IMR-90 (cell line): ENCODE measurements at regions not wholly inside any gene's neighbourhood (a gene's known extent, or its start where the extent isn't known, plus 50 kb on each side); places are given as distances from the start of the nearest gene placed in this dataset.

Source experiments
- ATAC-seq: fragments of 200-7000 bp; cut with Tn5 transposase; 2 replicates; pipeline ENCODE4 v1.9.1; 2020; ENCODE audit warnings: low read depth, mild to moderate bottlenecking, moderate library complexity
- BruUV-seq: library from RNA; stranded (reverse); fragments of 400-500 nt; replicated peaks from 2 replicates; lab custom pipeline; 2021; lab: Mats Ljungman, UMichigan
- CTCF ChIA-PET: fragments of 300-600 bp; formaldehyde crosslinking; extraction: SDS; loops from one replicate; lab custom pipeline; 2021; ENCODE audit warnings: antibody characterized with exemption; lab: Yijun Ruan, JAX
- POLR2A ChIA-PET: fragments of 300-600 bp; sonication (Branson Sonifier 250); formaldehyde crosslinking; loops from one replicate; lab custom pipeline; 2022; ENCODE audit warnings: antibody characterized with exemption; ENCODE audit not compliant: unreplicated experiment; lab: Charles Lee
- DNase-seq: peaks from one replicate; pipeline ENCODE4 v3.0.0; 2013
- H2AFZ ChIP-seq: replicated peaks from 2 replicates; pipeline ENCODE3; 2013; ENCODE audit warnings: low read length, mild to moderate bottlenecking; ENCODE audit not compliant: poor library complexity
- H2AK5ac ChIP-seq: 2 replicates; pipeline ENCODE4 v1.6.1; 2013; ENCODE audit warnings: low read depth, low read length, inconsistent platforms
- H2AK9ac ChIP-seq: replicated peaks from 2 replicates; pipeline ENCODE3; 2013; ENCODE audit warnings: mild to moderate bottlenecking, low read depth, low read length, moderate library complexity; ENCODE audit not compliant: poor library complexity
- H2BK120ac ChIP-seq: 2 replicates; pipeline ENCODE4 v1.6.1; 2013; ENCODE audit warnings: low read depth, low read length, inconsistent platforms
- H2BK15ac ChIP-seq: 3 replicates; pipeline ENCODE4 v1.6.1; 2013; ENCODE audit warnings: low read depth, low read length, inconsistent platforms
- H2BK20ac ChIP-seq: 2 replicates; pipeline ENCODE4 v1.6.1; 2013; ENCODE audit warnings: low read depth, mild to moderate bottlenecking, inconsistent platforms, low read length, moderate library complexity
- H2BK5ac ChIP-seq: 2 replicates; pipeline ENCODE4 v1.6.1; 2013; ENCODE audit warnings: mild to moderate bottlenecking, low read depth, low read length, inconsistent platforms; ENCODE audit not compliant: poor library complexity, severe bottlenecking
- H3K14ac ChIP-seq: replicated peaks from 2 replicates; pipeline ENCODE4 v1.6.1; 2013; ENCODE audit warnings: low read depth, low read length, inconsistent platforms
- H3K18ac ChIP-seq: 2 replicates; pipeline ENCODE4 v1.6.1; 2013; ENCODE audit warnings: low read depth, low read length, control low read depth
- H3K23ac ChIP-seq: 2 replicates; pipeline ENCODE4 v1.6.1; 2013; ENCODE audit warnings: low read depth, low read length, inconsistent platforms
- H3K27ac ChIP-seq: 2 replicates; pipeline ENCODE4 v1.5.1; 2013; ENCODE audit warnings: mild to moderate bottlenecking, control low read depth, low read length; ENCODE audit not compliant: insufficient read depth
- H3K27me3 ChIP-seq: 2 replicates; pipeline ENCODE4 v1.6.1; 2013; ENCODE audit warnings: low read length; ENCODE audit not compliant: control insufficient read depth, insufficient read depth
- H3K36me3 ChIP-seq: 2 replicates; pipeline ENCODE4 v1.6.1; 2013; ENCODE audit warnings: low read length, mixed read lengths; ENCODE audit not compliant: control insufficient read depth, insufficient read depth
- H3K4ac ChIP-seq: 2 replicates; pipeline ENCODE4 v1.6.1; 2013; ENCODE audit warnings: low read depth, low read length, inconsistent platforms
- H3K4me1 ChIP-seq: 2 replicates; pipeline ENCODE4 v1.6.1; 2013; ENCODE audit warnings: low read length, mixed read lengths; ENCODE audit not compliant: control insufficient read depth, insufficient read depth
- H3K4me2 ChIP-seq: 2 replicates; pipeline ENCODE4 v1.6.1; 2013; ENCODE audit warnings: low read depth, mild to moderate bottlenecking, control low read depth, low read length, moderate library complexity
- H3K4me3 ChIP-seq: 2 replicates; pipeline ENCODE4 v1.5.1; 2013; ENCODE audit warnings: low read depth, mild to moderate bottlenecking, control low read depth, low read length, moderate library complexity; ENCODE audit not compliant: insufficient read depth
- H3K56ac ChIP-seq: 2 replicates; pipeline ENCODE4 v1.6.1; 2013; ENCODE audit warnings: low read length, inconsistent platforms; ENCODE audit not compliant: insufficient read depth; ENCODE audit errors: extremely low read depth
- H3K79me1 ChIP-seq, 2 experiments: 2 replicates each; pipeline ENCODE4 v1.6.1; 2013; ENCODE audit warnings: low read length in 2 of 2, inconsistent platforms in 1 of 2, low read depth in 1 of 2
- H3K9ac ChIP-seq: 2 replicates; pipeline ENCODE4 v1.6.1; 2013; ENCODE audit warnings: low read depth, low read length, control low read depth
- H3K9me1 ChIP-seq: 2 replicates; pipeline ENCODE4 v1.6.1; 2013; ENCODE audit warnings: low read length, inconsistent platforms; ENCODE audit not compliant: insufficient read depth
- H3K9me3 ChIP-seq: 2 replicates; pipeline ENCODE4 v1.6.1; 2013; ENCODE audit warnings: low read length; ENCODE audit not compliant: control insufficient read depth, insufficient read depth
- H4K20me1 ChIP-seq: 2 replicates; pipeline ENCODE4 v1.6.1; 2013; ENCODE audit warnings: low read length, inconsistent platforms; ENCODE audit not compliant: insufficient read depth
- H4K5ac ChIP-seq: 2 replicates; pipeline ENCODE4 v1.6.1; 2013; ENCODE audit warnings: mild to moderate bottlenecking, low read depth, low read length, control low read depth
- H4K8ac ChIP-seq, 2 experiments: 2 replicates each; pipeline ENCODE4 v1.6.1; 2013; ENCODE audit warnings: low read depth in 2 of 2, low read length in 2 of 2, control low read depth in 1 of 2, inconsistent platforms in 1 of 2
- H4K91ac ChIP-seq: 2 replicates; pipeline ENCODE4 v1.6.1; 2013; ENCODE audit warnings: low read depth, low read length, inconsistent platforms; ENCODE audit not compliant: insufficient read depth
- CTCF ChIP-seq: conservative IDR thresholded peaks from 2 replicates; pipeline ENCODE4 v1.5.1; 2012; ENCODE audit warnings: mild to moderate bottlenecking, low read depth, low read length, improper control_type of control experiment
- NFE2L2 ChIP-seq: fragments of 150-350 bp; IDR thresholded peaks from 2 replicates; pipeline ENCODE4 v1.6.1; 2016; ENCODE audit warnings: low read depth, mild to moderate bottlenecking, low read length
- POLR2A ChIP-seq: IDR thresholded peaks from 2 replicates; pipeline ENCODE4 v1.6.1; 2012; ENCODE audit warnings: mild to moderate bottlenecking, low read depth, low read length
- RFX5 ChIP-seq: IDR thresholded peaks from 2 replicates; pipeline ENCODE4 v1.8.0; 2012; ENCODE audit warnings: low read depth, mild to moderate bottlenecking, low read length, moderate library complexity
- SMC3 ChIP-seq: fragments of 150-350 bp; IDR thresholded peaks from 2 replicates; pipeline ENCODE4 v1.6.1; 2016; ENCODE audit warnings: low read depth, mild to moderate bottlenecking, antibody characterized with exemption, low read length, moderate library complexity
- USF2 ChIP-seq: fragments of 150-350 bp; IDR thresholded peaks from 2 replicates; pipeline ENCODE4 v1.6.1; 2017; ENCODE audit warnings: mild to moderate bottlenecking, antibody characterized with exemption, low read length, low read depth
- WGBS, 2 experiments: methylation state at CpG; one replicate each; pipeline versions ENCODE4 v1.1.5 to v1.1.7; 2013; ENCODE audit warnings: missing lambda C conversion rate in 2 of 2; ENCODE audit not compliant: insufficient read length in 1 of 2; ENCODE audit errors: extremely low coverage in 2 of 2; 5-methylcytosine and 5-hydroxymethylcytosine counted together
- dilution Hi-C: fragments of 300-500 bp; cut with HindIII; formaldehyde crosslinking; loops from one replicate; pipeline ENCODE4 v1.14.3; 2018; ENCODE audit warnings: low sequenced_read_pairs; ENCODE audit not compliant: unreplicated experiment
- in situ Hi-C: fragments of 300-500 bp; cut with MboI; formaldehyde crosslinking; loops from 3 replicates; pipeline ENCODE4 v1.14.3; 2019; ENCODE audit warnings: low sequenced_read_pairs, inconsistent platforms, mixed read lengths
- intact Hi-C: fragments of 100-400 bp; cut with micrococcal nuclease; formaldehyde crosslinking; loops from 2 replicates; pipeline ENCODE4 v1.10.0; 2022

- Histone ChIP-seq H4K5ac (no peak overlapping the region), H3K9ac (no peak overlapping the region), H3K18ac (no peak overlapping the region), H2BK5ac (no peak overlapping the region), H2BK20ac (no peak overlapping the region), H2AK9ac (no peak overlapping the region), H2BK120ac (no peak overlapping the region), H3K27me3 (no peaks in the 10 kb centered on the region), H2AFZ (no peak overlapping the region), H3K9me3 (no peaks in the 10 kb centered on the region), H3K4ac (no peak overlapping the region), H2AK5ac (no peak overlapping the region), H3K9me1 (no peaks in the 10 kb centered on the region), H3K36me3 (no peaks in the 10 kb centered on the region), H4K8ac (no peak overlapping the region), H3K27ac (no peak overlapping the region), H3K4me1 (no peaks in the 10 kb centered on the region), H2BK15ac (no peak overlapping the region), H3K56ac (no peak overlapping the region), H4K91ac (no peak overlapping the region), H3K4me2 (no peak overlapping the region), H4K20me1 (no peaks in the 10 kb centered on the region), H3K4me3 (no peak overlapping the region), H3K14ac (no peak overlapping the region), H3K23ac (no peak overlapping the region), H3K79me1 (no peaks in the 10 kb centered on the region)
- ATAC-seq (no peak), DNase-seq (no peak)
- WGBS, 2 experiments: no CpG with 5 or more reads among the region's 5 CpGs
- dilution Hi-C loops (no loop called here), intact Hi-C loops (no loop called here), in situ Hi-C loops (no loop called here)
- ChIA-PET POLR2A (no interaction called here), CTCF (interaction anchor here (0.8 kb wide), 1 partner anchor 13 kb away, joined by 3 read pairs; no protein-coding TSS in a partner anchor)
- no peak for TF ChIP-seq USF2
- TF ChIP-seq CTCF: no peak
- TF ChIP-seq SMC3: no peak
- TF ChIP-seq RFX5: no peak
- TF ChIP-seq NFE2L2: no peak
- no peak for TF ChIP-seq POLR2A
- no TSS peak for BruUV-seq
Observed at GRCh38 chr14:83356080-83356479, 1822.4 kb upstream of the SEL1L start.
